ENCODE measurements at regions not wholly inside any gene's neighbourhood (a gene's known extent, or its start where the extent isn't known, plus 50 kb on each side); places are given as distances from the start of the nearest gene placed in this dataset.

GRCh38 chr9:91084896-91085516 is 276.7 kb downstream of the AUH start:
- Histone ChIP-seq H3K9me3 (no peaks in the 10 kb centered on the region), H3K36me3 (replicated peaks in 1 of 2; ENCODE audit: insufficient read depth in 1 of 2, low read depth in 2 of 2) (no peaks in the 10 kb centered on the region), H3K27me3 (no peaks in the 10 kb centered on the region), H3K27ac (no peak overlapping the region), H3K4me3 (no peak overlapping the region), H3K4me1 (no peaks in the 10 kb centered on the region)
- ATAC-seq (no peak), DNase-seq (no peak)
- TF ChIP-seq CTCF (IDR thresholded peaks at IDR 0.05) (no peak), POLR2A (IDR thresholded peaks at IDR 0.05) (no peak)
- 68 to 70% methylated on average over 2 of the region's 2 CpGs for WGBS, 2 donors
- intact Hi-C loops (cut with DNase I), result no loop called here

GRCh38 chr9:91085517-91086291 is 276.0 kb downstream of the AUH start:
- H3K4me3 ChIP-seq, result no peak overlapping the region
- no peak for ATAC-seq
- H3K9me3 ChIP-seq, result no peaks in the 10 kb centered on the region
- H3K36me3 ChIP-seq (replicated peaks in 1 of 2; ENCODE audit: insufficient read depth in 1 of 2, low read depth in 2 of 2), result no peaks in the 10 kb centered on the region
- no peaks in the 10 kb centered on the region for H3K4me1 ChIP-seq
- 76 to 79% methylated on average over 2 of the region's 2 CpGs for WGBS, 2 donors
- TF ChIP-seq CTCF (IDR thresholded peaks at IDR 0.05) (no peak), POLR2A (IDR thresholded peaks at IDR 0.05) (no peak)
- peak in 1 of 4 donors; percentile 22 for DNase-seq
- intact Hi-C loops (cut with DNase I), result no loop called here
- H3K27me3 ChIP-seq, result no peaks in the 10 kb centered on the region
- no peak overlapping the region for H3K27ac ChIP-seq

GRCh38 chr9:91086657-91087461 is 274.9 kb downstream of the AUH start:
- Histone ChIP-seq H3K4me3 (no peak overlapping the region), H3K36me3 (replicated peaks in 1 of 2; ENCODE audit: insufficient read depth in 1 of 2, low read depth in 2 of 2) (no peaks in the 10 kb centered on the region), H3K27me3 (no peaks in the 10 kb centered on the region), H3K9me3 (no peaks in the 10 kb centered on the region), H3K27ac (no peak overlapping the region), H3K4me1 (no peaks in the 10 kb centered on the region)
- no peak for DNase-seq
- TF ChIP-seq POLR2A (IDR thresholded peaks at IDR 0.05), result no peak
- no peak for TF ChIP-seq CTCF (IDR thresholded peaks at IDR 0.05)
- no peak for ATAC-seq
- intact Hi-C loops (cut with DNase I), result no loop called here

- no peaks in the 10 kb centered on the region for H3K27me3 ChIP-seq
- no peak for ATAC-seq
- intact Hi-C loops (cut with DNase I), result no loop called here
These were observed 274.3 kb downstream of the AUH start for GRCh38 chr9:91087462-91087759.

More at GRCh38 chr9:91087462-91087759, 274.3 kb downstream of the AUH start:
- no peaks in the 10 kb centered on the region for H3K4me1 ChIP-seq
- DNase-seq, result no peak
- H3K27ac ChIP-seq, result no peak overlapping the region
- H3K4me3 ChIP-seq, result no peak overlapping the region
- H3K36me3 ChIP-seq (replicated peaks in 1 of 2; ENCODE audit: insufficient read depth in 1 of 2, low read depth in 2 of 2), result no peaks in the 10 kb centered on the region
- no peaks in the 10 kb centered on the region for H3K9me3 ChIP-seq
- TF ChIP-seq CTCF (IDR thresholded peaks at IDR 0.05) (no peak), POLR2A (IDR thresholded peaks at IDR 0.05) (no peak)
